ENCODE measurements at regions not wholly inside any gene's neighbourhood (a gene's known extent, or its start where the extent isn't known, plus 50 kb on each side); places are given as distances from the start of the nearest gene placed in this dataset.
A peak's percentile ranks its signal among the peaks of the same experiment; 100 is the strongest.

GRCh38 chr10:10848488-10849111 lies 169.1 kb upstream of the CELF2 start:
- TF ChIP-seq CTCF (IDR thresholded peaks at IDR 0.05; ENCODE audit: low read depth, low read length): no peak
- H3K4me3 ChIP-seq (replicated peaks in 1 of 2; ENCODE audit: low read depth in 2 of 2, low read length in 2 of 2): no peak overlapping the region
- no peak for DNase-seq (ENCODE audit: low read depth in 2 of 2)

- no peak overlapping the region for H3K4me3 ChIP-seq (replicated peaks in 1 of 2; ENCODE audit: low read depth in 2 of 2, low read length in 2 of 2)
- DNase-seq (ENCODE audit: low read depth in 2 of 2): peak in 1 of 2 donors; percentile 65
- TF ChIP-seq CTCF (IDR thresholded peaks at IDR 0.05; ENCODE audit: low read depth, low read length): no peak
Measured at GRCh38 chr10:10849306-10849705, 168.4 kb upstream of the CELF2 start.

- DNase-seq (ENCODE audit: low read depth in 2 of 2): no peak
- no peak for TF ChIP-seq CTCF (IDR thresholded peaks at IDR 0.05; ENCODE audit: low read depth, low read length)
- no peak overlapping the region for H3K4me3 ChIP-seq (replicated peaks in 1 of 2; ENCODE audit: low read depth in 2 of 2, low read length in 2 of 2)
Measured at GRCh38 chr10:10850214-10850613, 167.5 kb upstream of the CELF2 start.

- DNase-seq (ENCODE audit: low read depth in 2 of 2): peak in 1 of 2 donors; percentile 14
- H3K4me3 ChIP-seq (replicated peaks in 1 of 2; ENCODE audit: low read depth in 2 of 2, low read length in 2 of 2): no peak overlapping the region
- TF ChIP-seq CTCF (IDR thresholded peaks at IDR 0.05; ENCODE audit: low read depth, low read length): no peak
Measured at GRCh38 chr10:10852464-10852863, 165.2 kb upstream of the CELF2 start.

GRCh38 chr10:10853954-10854353 lies 163.7 kb upstream of the CELF2 start:
- TF ChIP-seq CTCF (IDR thresholded peaks at IDR 0.05; ENCODE audit: low read depth, low read length): no peak
- no peak overlapping the region for H3K4me3 ChIP-seq (replicated peaks in 1 of 2; ENCODE audit: low read depth in 2 of 2, low read length in 2 of 2)
- DNase-seq (ENCODE audit: low read depth in 2 of 2): no peak

- H3K4me3 ChIP-seq (replicated peaks in 1 of 2; ENCODE audit: low read depth in 2 of 2, low read length in 2 of 2): no peak overlapping the region
- no peak for TF ChIP-seq CTCF (IDR thresholded peaks at IDR 0.05; ENCODE audit: low read depth, low read length)
- no peak for DNase-seq (ENCODE audit: low read depth in 2 of 2)
Measured at GRCh38 chr10:10854725-10855124, 162.9 kb upstream of the CELF2 start.

- TF ChIP-seq CTCF (IDR thresholded peaks at IDR 0.05; ENCODE audit: low read depth, low read length): no peak
- H3K4me3 ChIP-seq (replicated peaks in 1 of 2; ENCODE audit: low read depth in 2 of 2, low read length in 2 of 2): no peak overlapping the region
- DNase-seq (ENCODE audit: low read depth in 2 of 2): no peak
Measured at GRCh38 chr10:10855151-10855581, 162.5 kb upstream of the CELF2 start.
